ENCODE measurements at regions not wholly inside any gene's neighbourhood (a gene's known extent, or its start where the extent isn't known, plus 50 kb on each side); places are given as distances from the start of the nearest gene placed in this dataset.

DNA sequence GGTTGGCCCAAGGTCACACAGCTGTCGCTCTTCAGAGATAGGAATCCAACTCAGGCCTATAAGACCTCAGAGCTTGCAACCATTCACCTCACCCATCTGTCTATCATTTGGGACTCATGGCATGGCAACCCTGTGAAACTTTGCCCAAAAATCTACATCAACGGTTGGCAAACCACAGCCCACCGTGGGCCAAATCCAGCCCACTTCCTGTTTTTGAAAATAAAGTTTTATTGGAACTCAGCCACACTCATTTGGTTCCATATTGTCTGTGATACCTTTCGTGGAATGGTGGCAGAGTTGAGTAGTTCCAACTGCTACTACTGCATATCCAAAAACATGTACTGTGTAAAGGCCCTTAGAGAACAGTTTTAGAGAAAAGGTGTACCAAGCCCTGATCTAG lies 307.8 kb downstream of the MN1 start:
- no peak for ATAC-seq
- intact Hi-C loops (cut with DNase I, micrococcal nuclease): no loop called here

DNA sequence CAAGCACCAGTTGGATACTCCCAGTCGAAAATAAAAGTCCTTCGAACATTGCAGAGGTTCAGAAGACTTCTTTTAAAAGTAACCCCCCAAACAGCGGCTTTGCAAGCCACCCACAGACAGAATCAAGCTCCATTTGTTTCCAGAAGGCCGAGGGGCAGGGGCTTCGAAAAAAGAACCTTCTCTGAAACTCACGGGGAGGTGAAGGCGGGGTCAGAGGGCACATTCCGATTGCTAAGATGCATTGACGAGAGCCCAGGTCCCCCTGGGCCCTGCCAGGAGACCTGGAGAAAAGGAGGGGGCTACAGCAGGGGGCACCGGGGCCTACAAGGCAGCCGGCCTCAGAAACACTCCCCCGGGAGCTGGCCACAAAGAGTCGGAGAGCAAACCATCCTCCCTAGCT lies 306.8 kb downstream of the MN1 start:
- DNase-seq: no peak
- no peak for ATAC-seq
- intact Hi-C loops (cut with DNase I, micrococcal nuclease): no loop called here

More for the DNA sequence above, 307.8 kb downstream of the MN1 start:
- DNase-seq: no peak

DNA sequence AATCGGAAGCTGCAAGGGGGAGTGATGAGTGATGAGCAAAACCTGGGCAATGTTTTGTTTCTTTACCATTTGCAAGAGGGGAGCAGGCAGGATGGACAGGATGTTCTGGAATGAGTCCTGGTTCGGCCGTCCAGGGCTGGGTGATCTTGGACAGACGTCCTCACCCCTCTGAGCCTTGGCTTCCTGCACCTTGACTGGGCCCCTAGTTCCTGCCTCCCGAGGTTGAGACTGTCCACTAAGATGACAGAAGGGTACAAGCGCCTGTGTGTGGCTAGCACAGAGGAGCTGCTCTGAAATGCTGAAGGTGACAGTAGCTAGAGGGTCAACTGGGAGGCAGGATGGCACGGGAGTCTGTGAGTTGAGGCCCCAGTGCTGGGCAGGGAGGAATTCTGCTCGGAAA lies 306.2 kb downstream of the MN1 start:
- ATAC-seq (no peak), DNase-seq (no peak)
- intact Hi-C loops (cut with DNase I, micrococcal nuclease): no loop called here

DNA sequence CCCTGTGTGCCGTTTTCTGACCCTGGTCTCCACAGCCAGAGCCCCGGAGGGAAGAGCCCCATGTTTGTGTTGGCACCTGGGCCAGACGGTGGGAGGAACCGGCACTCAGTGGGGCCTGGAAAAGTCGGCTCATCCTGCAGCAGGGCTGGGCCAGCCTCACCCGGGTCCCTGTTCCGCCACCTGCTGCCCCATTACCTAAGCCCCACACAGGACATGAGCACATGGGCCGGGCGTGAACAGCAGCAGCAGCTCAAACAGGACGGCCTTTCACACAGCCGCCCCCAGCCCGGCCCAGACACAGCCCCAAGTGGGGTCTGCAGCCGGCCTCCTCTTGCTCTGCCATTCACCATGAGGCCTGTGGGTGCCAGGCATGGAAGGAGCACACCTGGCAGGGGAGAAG lies 302.4 kb downstream of the MN1 start:
- intact Hi-C loops (cut with DNase I, micrococcal nuclease): no loop called here
- DNase-seq (no peak), ATAC-seq (no peak)

DNA sequence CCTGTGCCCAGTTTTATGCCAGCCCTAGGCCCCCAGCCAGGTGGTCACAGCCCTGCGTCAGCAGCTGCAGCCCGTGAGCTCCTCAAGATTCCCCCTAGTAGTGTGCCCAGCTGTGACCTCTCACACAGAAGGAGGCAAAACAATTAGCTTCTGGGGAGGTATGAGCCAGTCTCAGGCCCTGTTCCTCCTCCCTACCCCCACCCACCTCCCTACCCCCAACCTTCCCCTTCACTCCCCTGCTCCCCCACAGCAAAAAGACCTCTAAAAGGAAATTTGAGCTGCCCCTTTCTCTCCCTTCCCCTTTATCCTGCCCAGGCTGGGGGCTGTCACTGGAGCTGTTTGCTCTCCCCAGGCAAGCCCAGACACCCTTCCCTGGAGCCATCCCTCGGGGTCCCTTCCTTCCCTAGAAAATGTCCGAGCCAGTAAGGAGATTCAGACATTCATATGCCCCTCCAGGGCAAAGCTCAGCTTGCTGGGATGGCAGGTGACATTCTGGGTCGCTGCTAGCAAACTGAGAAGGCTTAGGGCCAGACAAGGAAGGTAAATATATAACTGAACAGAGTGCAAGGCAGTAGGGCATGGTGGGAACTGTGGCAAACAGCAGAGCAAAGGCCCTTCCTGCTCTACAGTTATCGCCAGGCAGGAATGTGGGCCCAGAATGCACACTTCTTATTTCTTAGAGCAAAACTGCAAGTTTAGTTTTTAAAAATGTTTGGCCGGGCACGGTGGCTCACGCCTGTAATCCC lies 300.2 kb downstream of the MN1 start:
- ATAC-seq (no peak), DNase-seq (no peak)
- intact Hi-C loops (cut with DNase I, micrococcal nuclease): no loop called here

DNA sequence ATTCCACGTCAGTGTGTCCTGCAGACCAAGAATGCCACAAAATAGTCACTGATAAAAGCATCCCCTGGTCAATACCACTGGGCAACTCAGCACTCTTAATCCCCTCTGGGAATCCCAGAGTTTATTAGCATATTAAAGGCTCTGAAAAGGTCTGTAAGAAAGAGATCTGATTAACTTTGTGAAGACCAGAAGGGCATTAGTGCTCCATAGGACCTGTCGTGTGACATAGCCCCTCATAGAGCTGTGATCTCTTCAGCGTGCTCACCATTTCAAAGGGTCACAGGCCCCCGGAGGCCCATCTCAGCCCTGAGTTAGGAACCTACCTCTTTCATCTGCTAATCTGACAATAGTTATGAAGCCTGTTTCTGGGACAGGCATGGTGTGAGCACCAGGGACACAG lies 299.2 kb downstream of the MN1 start:
- intact Hi-C loops (cut with DNase I, micrococcal nuclease): no loop called here
- ATAC-seq (no peak), DNase-seq (no peak)

DNA sequence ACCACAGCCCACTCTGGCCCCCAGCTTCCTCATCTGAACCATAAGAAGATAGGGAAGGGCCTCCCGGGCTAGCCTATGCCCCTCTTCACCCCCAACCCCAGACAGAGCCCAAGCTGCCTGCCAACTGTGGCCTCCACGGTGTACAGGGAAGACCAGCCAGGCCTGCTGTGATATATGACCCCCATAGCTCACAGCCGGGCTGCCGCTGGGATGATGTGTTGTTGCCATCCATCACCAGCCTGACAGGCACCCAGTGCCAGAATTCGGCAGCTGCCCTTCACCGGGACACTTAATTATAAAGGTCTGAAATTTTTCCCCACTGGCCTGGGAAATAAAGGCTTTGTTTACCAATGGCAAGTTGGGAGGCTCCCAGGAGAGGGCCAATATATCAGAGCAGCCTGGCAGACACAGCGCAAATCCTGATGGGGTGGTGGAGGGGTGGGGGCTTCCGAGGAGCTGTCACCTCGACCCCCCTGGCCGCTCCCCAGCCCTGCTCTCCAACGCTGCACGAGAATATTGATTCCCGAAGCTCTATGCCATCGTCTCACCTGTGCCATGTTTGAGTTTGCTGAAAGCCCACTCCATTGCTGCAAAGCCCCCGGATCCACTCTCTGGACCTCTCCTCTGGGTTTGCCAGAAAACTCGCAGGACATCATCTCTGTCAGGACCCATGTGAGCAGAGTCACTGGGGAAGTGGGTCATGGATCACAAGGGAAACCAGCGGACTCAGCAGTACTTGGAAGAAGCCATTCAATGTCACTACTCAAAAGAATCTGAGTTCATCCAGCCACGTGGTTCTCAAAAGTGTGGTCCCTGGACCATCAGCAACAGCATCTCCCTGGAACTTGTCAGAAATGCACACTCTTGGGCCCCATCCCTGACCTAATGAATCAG lies 296.9 kb downstream of the MN1 start:
- intact Hi-C loops (cut with DNase I, micrococcal nuclease): no loop called here
- no peak for ATAC-seq
- DNase-seq: no peak

DNA sequence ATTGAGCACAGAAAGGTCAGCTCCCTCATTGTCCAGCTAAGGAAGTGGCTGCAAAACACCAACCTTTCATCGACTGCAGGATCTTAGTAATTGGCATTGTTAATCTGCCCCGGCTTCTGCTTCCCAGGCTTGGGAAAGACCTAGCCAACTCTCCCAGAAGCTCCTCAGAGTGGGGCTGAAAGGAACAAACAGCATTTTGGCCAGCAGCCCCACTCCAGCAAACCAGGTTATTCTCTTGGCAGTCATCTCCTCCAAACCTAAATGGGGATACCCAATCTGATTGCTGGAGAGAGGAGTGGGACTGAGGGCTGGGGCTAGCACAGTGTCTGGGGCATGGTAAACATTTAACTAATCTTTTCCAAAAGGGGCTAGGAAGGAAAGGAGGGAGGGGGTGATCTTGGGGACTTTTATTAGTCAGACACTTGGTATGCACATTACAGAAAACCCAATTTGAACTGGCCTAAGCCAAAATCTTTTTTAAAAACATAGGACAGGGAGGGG lies 294.4 kb downstream of the MN1 start:
- ATAC-seq (no peak), DNase-seq (no peak)
- intact Hi-C loops (cut with DNase I, micrococcal nuclease): no loop called here

DNA sequence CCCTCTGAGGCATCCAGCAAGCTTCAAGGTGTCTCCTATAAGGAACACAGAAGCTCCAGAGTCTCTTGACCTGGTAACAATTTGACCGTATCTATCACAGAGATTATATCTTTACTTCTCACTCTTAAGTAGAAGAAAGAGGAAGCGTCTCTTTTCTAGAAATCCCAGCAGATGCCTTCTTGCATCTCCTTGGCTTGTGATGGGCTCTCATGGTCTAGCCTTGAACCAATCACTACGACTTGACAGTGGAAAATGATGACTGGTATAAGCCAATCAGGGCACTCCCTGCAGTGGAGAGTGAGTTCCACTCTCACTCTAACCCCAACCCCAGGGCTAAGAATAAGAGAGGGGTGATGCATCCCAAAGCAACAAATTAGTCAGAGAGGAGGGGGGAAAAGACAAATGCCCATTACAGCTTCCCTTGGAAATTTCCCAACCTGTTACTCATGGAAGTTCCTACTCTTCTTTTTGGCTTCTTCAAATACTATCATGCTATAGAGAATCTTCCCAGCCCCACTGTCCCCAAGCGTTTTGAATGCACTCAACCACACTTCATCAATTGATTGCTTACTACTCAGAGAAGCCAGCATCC lies 293.5 kb downstream of the MN1 start:
- ATAC-seq (no peak), DNase-seq (no peak)
- intact Hi-C loops (cut with DNase I, micrococcal nuclease): no loop called here

DNA sequence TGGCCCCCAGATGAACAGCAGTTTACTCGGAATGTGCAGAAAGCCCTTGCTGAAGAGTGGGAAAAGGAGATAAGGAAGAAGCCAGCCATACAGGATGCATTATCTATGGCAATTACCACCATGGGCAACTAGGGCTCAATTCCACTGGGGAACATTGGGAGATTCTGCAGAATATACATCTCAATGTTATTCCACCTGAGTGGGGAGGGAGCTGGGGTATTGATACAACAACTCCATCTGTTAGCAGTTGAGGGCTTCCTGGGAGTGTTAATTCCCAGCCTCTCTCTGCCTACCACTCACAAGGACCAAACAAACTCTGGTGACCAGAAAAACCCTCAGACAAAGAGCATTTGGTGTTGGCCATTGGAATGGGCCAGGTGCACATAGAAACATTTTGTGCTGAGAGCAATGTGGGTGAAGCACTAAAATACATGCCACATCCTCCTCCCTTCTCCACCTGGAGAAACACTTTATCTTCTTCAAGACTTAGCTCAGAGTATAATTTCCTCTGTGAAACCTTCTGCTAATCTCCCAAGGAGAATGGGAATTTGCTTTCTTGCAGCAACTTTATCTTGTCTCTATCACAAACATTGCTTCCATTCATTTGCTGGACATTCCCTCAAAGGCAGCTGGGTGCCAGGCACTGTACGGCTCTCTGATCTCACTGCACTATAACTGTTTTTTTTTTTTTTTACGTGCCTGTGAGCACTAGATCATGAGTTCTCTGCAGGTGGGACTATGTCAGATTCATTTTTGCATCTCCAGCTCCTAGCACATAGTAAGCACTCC lies 292.2 kb downstream of the MN1 start:
- no peak for ATAC-seq
- intact Hi-C loops (cut with DNase I, micrococcal nuclease): no loop called here
- no peak for DNase-seq

DNA sequence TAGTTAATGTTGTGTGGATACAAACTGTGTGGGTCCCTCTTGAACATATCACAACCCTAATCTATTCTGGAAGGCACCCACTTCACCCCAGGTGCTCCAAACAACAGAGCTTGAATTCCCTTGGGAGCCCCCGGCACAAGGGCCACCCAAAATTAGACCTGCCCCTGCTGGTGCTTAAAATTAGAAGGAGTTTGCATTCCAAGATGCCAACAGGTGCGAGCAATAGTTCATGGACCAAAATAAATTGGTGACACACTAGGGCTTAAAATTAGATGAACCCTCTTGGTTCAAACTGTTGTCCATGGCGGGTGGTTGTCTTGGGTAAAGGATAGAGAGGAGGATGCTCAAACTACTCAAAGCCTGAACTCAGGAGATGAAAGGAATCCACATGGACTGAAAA lies 291.5 kb downstream of the MN1 start:
- no peak for ATAC-seq
- DNase-seq: no peak
- intact Hi-C loops (cut with DNase I, micrococcal nuclease): no loop called here

DNA sequence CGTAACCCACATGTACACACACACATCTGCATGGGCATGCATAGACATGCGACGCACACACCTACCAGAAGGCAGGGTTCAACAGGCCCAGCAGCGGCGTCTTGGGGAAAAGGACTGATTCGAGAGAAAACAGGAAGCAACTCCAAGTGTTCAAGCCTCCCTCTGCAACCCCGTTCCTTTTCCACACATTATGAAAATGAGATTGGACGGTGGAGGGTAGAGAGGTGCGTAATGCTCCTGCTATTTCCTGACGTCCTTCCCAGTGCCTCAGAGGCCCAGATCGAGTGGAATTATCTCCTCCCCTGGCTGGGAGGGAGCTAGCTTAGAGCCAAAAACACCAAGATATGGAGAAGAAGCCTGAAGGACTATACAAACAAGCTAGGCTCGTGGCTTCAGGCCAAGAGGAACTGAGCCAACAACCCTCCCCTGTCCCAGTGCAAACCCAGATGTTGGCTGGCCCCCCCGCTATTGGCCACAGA lies 289.2 kb downstream of the MN1 start:
- ATAC-seq (peak; percentile 42), DNase-seq (peak; percentile 36 to 51)
- intact Hi-C loops (cut with DNase I, micrococcal nuclease): no loop called here

DNA sequence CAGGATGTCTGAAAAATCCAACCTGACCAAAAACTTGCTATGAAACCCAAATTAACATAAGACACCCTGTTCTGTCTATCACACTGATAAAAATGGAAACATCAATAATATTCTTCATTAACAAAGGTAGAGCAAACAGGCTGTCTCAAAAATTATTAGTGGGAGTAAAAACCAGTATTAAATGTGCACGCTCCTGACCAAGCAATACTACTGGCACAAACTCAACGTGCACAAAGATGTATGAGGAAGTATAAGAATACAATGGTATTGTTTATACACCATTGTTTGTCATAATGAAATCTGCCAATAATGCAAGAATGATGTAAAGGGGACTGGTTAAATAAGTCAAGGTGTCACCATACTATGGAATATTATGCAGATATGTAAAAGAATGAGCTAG lies 288.5 kb downstream of the MN1 start:
- intact Hi-C loops (cut with DNase I, micrococcal nuclease): no loop called here
- DNase-seq (no peak), ATAC-seq (no peak)

DNA sequence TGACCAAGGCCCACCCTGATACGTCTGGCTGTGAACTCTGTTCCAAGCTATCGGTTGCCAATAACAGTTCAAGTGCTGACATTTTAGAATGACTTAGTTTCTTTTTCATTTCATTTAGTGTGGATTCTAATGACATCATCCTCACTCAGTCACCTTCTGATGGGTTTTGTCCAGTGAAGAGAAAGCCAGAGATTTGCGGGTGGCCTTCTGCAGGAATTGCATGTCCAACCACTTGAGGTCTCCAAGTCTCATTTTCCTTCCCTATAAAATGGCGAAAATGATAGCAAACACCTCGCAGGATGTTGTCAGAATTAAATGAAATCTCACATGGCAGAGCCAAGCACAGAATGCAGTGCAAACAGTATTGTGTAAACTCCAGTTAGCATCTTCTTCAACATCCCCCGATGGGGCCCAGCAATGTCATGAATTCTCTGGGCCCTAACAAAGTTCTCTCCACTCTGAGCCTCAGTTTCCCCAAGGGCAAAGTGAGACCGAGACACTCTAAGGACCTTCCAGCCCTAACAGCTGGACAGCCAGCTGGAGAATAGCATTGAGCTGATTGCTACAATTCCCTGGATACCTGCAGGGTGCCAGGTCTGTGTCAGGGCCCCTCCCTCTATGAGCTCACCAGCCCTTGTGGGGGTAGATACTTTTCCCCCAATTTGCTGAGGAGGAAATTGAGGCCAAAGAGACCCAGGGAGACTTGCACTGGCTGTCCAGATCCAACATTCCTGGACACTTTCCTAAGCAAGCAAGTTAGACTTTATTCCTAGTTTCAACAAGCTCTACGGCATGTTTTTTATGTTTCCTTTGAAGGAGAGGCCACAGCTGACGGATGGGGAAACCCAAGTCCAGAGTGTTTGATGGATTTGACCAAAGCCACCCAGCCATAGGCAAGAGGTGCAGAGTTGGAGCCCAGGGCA lies 286.7 kb downstream of the MN1 start:
- intact Hi-C loops (cut with DNase I, micrococcal nuclease): no loop called here
- no peak for ATAC-seq
- DNase-seq: no peak

DNA sequence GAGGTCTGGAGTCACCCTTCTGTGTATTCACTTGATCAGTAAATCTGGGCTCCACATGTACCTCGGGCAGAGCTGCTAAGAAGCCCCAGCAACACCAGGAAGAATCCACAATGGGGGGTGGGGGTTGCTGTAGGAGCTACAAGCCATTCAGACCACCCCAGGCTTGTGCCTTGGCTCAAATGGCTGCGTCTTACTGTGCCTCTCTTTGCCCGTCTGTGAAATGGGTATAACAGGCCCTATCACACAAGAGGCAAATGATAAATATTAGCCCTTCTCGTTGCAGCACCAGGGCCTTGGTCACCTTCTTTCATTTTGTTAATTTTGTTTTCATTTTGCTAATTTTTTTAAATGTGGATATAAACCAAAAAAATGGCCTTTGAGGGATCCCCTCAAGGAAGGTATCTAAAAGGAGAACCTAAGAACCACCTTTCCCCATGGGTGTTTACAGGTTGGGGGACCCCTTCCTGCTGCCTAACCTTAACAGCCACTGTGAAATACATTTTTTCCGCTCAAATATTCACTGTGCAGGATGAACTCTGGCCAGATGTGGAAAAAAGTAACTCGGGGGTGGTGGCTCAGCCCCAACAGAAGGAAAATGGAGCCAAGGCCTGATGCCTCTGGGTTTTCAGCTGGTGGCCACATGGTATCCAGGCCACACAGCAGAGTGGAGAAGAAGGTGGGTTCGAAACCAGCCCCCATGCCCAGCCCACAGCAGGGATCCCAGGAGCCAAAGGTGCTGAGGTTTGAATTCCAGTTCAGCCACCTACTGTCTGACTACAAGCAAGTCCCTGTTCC lies 284.0 kb downstream of the MN1 start:
- intact Hi-C loops (cut with DNase I, micrococcal nuclease): no loop called here
- DNase-seq (no peak), ATAC-seq (no peak)

DNA sequence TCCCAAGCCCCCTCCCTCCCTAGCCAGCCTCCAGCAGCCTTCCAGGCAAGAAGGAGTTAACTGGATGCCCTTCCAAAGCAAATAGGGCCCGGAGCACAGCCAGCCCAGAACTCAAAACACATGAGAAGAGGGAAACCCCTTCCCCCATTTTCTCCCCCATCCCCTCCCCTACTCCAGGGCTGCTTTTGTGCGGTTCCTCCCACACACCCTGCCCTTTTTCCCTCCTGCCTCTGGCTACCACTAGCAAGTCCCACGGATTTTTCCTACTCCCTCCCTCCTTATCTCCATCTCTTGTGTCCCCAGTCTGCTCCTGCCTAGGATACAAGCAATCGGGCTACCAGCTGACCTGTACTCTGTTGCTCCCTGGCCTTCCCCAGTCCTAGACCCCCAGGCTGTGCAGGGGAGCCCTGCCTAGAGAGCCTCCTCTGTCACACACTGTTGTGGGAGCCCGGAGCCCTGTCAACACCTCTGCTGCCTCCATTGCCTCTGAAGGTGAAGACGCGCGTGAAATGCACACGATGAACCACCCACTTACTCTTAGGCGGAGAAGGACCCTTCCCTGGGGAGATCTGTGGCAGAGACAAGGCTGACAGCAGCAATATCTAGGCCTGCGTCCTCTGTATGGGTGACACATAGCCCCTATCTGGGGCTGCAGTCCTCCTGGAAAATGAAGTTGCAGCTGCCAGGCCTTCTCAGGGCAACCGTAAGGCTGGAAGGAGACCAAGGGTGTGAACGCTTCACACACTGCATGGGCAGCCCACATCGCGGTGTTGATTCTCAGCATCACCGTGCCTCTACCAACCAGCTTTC lies 282.8 kb downstream of the MN1 start:
- DNase-seq (no peak), ATAC-seq (no peak)

More for the DNA sequence above, 282.8 kb downstream of the MN1 start:
- intact Hi-C loops (cut with DNase I, micrococcal nuclease): no loop called here

All from left colon (tissue), 2 donors.